ENCODE measurements at regions not wholly inside any gene's neighbourhood (a gene's known extent, or its start where the extent isn't known, plus 50 kb on each side); places are given as distances from the start of the nearest gene placed in this dataset.

DNA sequence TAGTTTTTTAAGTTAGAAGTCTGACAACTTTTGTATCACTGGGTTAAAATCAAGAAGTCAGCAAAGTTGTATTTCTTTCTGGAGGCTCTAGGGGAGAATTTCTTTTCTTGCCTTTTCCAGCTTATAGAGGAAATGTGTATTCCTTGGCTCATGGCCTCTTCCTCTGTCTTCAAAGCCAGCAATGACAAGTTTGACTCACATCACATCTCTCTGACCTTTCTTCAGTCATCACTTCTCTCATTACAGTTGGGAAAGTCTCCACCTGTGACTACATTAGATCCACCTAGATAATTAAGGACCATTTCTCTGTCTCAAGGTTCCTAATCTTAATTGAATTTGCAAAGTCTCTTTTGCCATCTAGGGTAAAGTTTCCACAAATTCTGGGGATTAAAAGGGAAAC, 339.9 kb downstream of the TENT4A start:
- H3K27ac Mint-ChIP-seq, result no peak overlapping the region
- no peak for DNase-seq (ENCODE audit: extremely low spot score, unreplicated experiment)
- no peak overlapping the region for H3K4me3 Mint-ChIP-seq

DNA sequence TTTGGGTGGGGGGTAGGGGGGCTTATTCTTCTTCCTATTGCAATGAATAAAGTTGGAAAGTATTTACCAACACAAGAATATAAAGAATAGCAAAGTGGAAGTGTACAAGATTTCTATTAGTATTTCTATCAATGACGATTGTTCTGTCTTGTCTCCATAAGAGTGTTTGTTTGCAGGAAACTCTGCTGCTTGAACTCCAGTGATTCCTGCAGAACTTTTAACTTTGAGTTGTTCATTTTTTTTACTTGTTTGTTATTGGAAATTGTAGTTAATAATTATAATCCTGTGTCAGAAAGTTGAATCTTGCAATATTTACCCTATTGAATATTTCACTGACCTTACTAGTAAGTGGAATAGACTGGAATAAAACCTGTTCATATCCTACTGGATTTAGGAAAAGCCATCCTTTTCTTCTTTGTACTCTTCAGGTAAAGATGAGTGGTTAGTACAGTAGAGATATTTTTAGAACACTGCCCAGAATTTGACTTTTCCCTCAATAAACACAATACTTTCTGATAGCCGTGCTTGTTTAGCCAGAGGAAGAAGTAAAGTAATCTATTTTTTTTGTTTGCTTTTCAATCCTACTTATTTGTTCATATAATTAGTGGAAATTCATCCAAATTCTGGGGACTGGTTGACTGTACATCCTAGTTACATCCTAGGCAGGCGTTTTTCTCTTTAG, 340.4 kb downstream of the TENT4A start:
- peaks cover 6% of the 10 kb centered on the region for H3K36me3 Mint-ChIP-seq
- peaks cover 11% of the 10 kb centered on the region for H3K9me3 Mint-ChIP-seq
- TF ChIP-seq, protein P1, sequence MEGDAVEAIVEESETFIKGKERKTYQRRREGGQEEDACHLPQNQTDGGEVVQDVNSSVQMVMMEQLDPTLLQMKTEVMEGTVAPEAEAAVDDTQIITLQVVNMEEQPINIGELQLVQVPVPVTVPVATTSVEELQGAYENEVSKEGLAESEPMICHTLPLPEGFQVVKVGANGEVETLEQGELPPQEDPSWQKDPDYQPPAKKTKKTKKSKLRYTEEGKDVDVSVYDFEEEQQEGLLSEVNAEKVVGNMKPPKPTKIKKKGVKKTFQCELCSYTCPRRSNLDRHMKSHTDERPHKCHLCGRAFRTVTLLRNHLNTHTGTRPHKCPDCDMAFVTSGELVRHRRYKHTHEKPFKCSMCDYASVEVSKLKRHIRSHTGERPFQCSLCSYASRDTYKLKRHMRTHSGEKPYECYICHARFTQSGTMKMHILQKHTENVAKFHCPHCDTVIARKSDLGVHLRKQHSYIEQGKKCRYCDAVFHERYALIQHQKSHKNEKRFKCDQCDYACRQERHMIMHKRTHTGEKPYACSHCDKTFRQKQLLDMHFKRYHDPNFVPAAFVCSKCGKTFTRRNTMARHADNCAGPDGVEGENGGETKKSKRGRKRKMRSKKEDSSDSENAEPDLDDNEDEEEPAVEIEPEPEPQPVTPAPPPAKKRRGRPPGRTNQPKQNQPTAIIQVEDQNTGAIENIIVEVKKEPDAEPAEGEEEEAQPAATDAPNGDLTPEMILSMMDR (conservative IDR thresholded peaks at IDR 0.05), result no peak
- no peak overlapping the region for H3K4me3 Mint-ChIP-seq
- no peak overlapping the region for H3K27ac Mint-ChIP-seq
- H3K27me3 Mint-ChIP-seq, result peaks cover 3% of the 10 kb centered on the region
- DNase-seq (ENCODE audit: extremely low spot score, unreplicated experiment), result no peak
- no peaks in the 10 kb centered on the region for H3K4me1 Mint-ChIP-seq (ENCODE audit: unreplicated experiment)

More for the DNA sequence above, 339.9 kb downstream of the TENT4A start:
- peaks cover 3% of the 10 kb centered on the region for H3K27me3 Mint-ChIP-seq
- peaks cover 11% of the 10 kb centered on the region for H3K9me3 Mint-ChIP-seq
- H3K4me1 Mint-ChIP-seq (ENCODE audit: unreplicated experiment), result no peaks in the 10 kb centered on the region
- H3K36me3 Mint-ChIP-seq, result peaks cover 6% of the 10 kb centered on the region
- TF ChIP-seq, protein P1 (conservative IDR thresholded peaks at IDR 0.05), result no peak

DNA sequence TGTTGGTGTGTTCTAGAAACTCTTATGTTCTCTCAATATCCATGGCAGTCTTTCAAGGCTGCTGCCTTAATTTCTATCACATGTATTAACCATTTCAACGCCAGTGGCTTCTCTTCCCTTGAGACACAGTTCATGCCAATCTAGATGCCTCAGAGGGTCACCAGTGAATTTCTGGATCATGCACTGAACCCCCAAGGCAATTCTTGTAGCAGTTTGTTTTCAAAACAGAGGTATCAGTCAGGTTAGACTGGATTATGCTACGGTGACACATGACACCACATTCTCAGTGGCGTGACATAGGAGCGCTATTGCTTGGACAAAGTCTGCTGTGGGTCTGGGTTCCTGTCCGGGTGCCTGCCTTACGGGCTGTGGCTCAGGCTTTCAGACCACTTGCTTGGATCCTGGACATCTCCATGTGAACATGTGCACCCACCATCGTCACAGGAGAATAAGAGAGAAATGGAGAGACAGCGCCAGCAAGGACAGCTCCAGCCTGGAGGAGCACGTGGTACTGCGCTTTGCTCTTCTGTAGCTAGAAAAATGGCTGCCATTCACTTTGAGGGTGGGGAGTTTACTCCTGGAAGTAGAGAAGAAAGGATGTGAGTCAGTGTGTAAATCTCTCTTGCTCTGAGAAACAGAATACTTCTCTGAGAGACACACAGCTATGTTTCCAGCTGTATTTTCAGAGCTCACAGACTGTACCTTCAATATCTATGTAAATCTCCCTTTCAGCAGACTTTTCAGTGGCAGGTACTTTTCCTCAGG, 329.3 kb upstream of the ADCY2 start:
- TF ChIP-seq, protein P1 (conservative IDR thresholded peaks at IDR 0.05), result no peak
- Mint-ChIP-seq H3K9me3 (peaks cover 8% of the 10 kb centered on the region), H3K4me1 (ENCODE audit: unreplicated experiment) (peaks cover 9% of the 10 kb centered on the region)

DNA sequence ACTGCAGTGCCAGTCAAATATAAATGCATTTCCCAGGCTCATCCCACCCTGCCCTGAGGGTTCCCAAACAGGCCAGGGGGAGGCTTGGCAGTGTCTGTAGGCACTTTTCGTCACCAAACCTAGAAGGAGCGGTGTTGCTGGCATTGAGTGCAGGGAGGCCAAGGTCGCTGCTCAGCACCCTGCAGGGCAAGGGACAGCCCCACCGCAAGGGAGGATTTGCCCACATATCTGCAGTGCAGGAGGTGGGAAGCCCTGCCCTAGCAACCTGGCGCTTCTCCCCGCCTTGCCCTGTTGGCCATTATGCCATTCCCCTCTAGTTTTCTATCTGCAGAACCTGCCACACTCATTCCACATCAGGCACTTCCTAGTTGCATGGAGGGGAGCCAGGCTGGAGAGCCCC, 327.8 kb upstream of the ADCY2 start:
- no peaks in the 10 kb centered on the region for H3K9me3 Mint-ChIP-seq
- H3K27ac Mint-ChIP-seq, result no peak overlapping the region
- H3K4me1 Mint-ChIP-seq (ENCODE audit: unreplicated experiment), result peaks cover 15% of the 10 kb centered on the region
- H3K36me3 Mint-ChIP-seq, result no peaks in the 10 kb centered on the region
- TF ChIP-seq, protein P1 (conservative IDR thresholded peaks at IDR 0.05), result no peak
- no peak for DNase-seq (ENCODE audit: extremely low spot score, unreplicated experiment)
- no peak overlapping the region for H3K4me3 Mint-ChIP-seq
- no peaks in the 10 kb centered on the region for H3K27me3 Mint-ChIP-seq

More for the DNA sequence above, 329.3 kb upstream of the ADCY2 start:
- peak overlapping the region; percentile 36 for H3K4me3 Mint-ChIP-seq
- H3K36me3 Mint-ChIP-seq, result no peaks in the 10 kb centered on the region
- DNase-seq (ENCODE audit: extremely low spot score, unreplicated experiment), result no peak
- peak overlapping the region; percentile 46 for H3K27ac Mint-ChIP-seq
- no peaks in the 10 kb centered on the region for H3K27me3 Mint-ChIP-seq

DNA sequence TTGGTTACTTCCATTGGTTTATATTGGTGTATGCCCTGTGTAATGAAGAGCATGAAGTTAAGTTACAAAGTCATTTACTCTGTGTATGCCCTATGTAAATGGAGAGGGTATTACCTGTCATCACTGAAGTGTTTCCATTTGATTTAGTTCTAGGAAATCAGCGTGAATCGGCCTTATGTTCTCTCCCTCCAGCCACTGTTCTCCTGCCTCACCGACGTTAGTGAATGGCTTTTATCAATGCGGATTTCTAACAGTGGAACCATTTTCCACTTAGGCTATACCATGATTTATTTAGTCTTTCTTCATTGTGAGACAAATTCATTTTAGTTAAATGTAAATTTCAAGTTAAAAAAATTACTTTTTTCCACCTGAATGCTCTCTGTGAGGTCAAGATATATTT, 327.0 kb upstream of the ADCY2 start:
- Mint-ChIP-seq H3K4me3 (no peak overlapping the region), H3K9me3 (no peaks in the 10 kb centered on the region), H3K27ac (no peak overlapping the region), H3K36me3 (no peaks in the 10 kb centered on the region), H3K27me3 (no peaks in the 10 kb centered on the region), H3K4me1 (ENCODE audit: unreplicated experiment) (peaks cover 15% of the 10 kb centered on the region)
- TF ChIP-seq, protein P1 (conservative IDR thresholded peaks at IDR 0.05), result no peak
- DNase-seq (ENCODE audit: extremely low spot score, unreplicated experiment), result no peak

All from type B pancreatic cell (in vitro differentiated cells).